CD14-positive monocyte (primary cell): ENCODE measurements at regions not wholly inside any gene's neighbourhood (a gene's known extent, or its start where the extent isn't known, plus 50 kb on each side); places are given as distances from the start of the nearest gene placed in this dataset.

Experiments
- DNase-seq, 3 donors: peaks; one replicate each; pipeline ENCODE4 v3.0.0-alpha.2; 2011 to 2022
- H2AFZ ChIP-seq: 2 replicates; pipeline ENCODE4 v1.6.0; 2012; ENCODE audit warnings: mild to moderate bottlenecking, low read depth, low read length, inconsistent platforms; ENCODE audit not compliant: insufficient read depth, poor library complexity, severe bottlenecking
- H3K27ac ChIP-seq, 2 donors: 1 replicate in 1 of 2; 2 replicates in 1 of 2; pipeline ENCODE4 v1.5.1; 2012 to 2013; ENCODE audit warnings: low read length in 2 of 2, control low read depth in 1 of 2, inconsistent platforms in 1 of 2, low read depth in 1 of 2, mild to moderate bottlenecking in 1 of 2
- H3K27me3 ChIP-seq, 2 donors: one replicate each; pipeline versions ENCODE4 v1.6.0 to v1.6.1; 2011 to 2013; ENCODE audit warnings: low read length in 2 of 2; ENCODE audit not compliant: control insufficient read depth in 2 of 2, insufficient read depth in 2 of 2
- H3K36me3 ChIP-seq, 2 donors: replicated peaks in 1 of 2; 1 replicate in 1 of 2; 2 replicates in 1 of 2; pipeline versions ENCODE4 v1.5.1 to v1.6.1; 2012 to 2013; ENCODE audit warnings: low read length in 2 of 2, control low read depth in 1 of 2, inconsistent platforms in 1 of 2, mild to moderate bottlenecking in 1 of 2; ENCODE audit not compliant: insufficient read depth in 2 of 2, control insufficient read depth in 1 of 2
- H3K4me1 ChIP-seq, 2 donors: 1 replicate in 1 of 2; 2 replicates in 1 of 2; pipeline versions ENCODE4 v1.5.1 to v1.6.1; 2012 to 2013; ENCODE audit warnings: low read length in 2 of 2, control low read depth in 1 of 2, inconsistent platforms in 1 of 2, mild to moderate bottlenecking in 1 of 2, moderate library complexity in 1 of 2; ENCODE audit not compliant: insufficient read depth in 2 of 2, control insufficient read depth in 1 of 2
- H3K4me2 ChIP-seq: replicated peaks from 2 replicates; pipeline ENCODE3; 2012; ENCODE audit warnings: low read length, moderate library complexity, mild to moderate bottlenecking; ENCODE audit not compliant: poor library complexity, severe bottlenecking; ENCODE audit errors: extremely low read depth
- H3K4me3 ChIP-seq, 3 experiments: fragments of 200-600 bp in 1 of 3; sonication (generic) in 1 of 3; replicated peaks in 1 of 3; 1 replicate in 2 of 3; 2 replicates in 1 of 3; pipeline ENCODE4 v1.5.1; 2011 to 2013; ENCODE audit warnings: low read length in 3 of 3, mild to moderate bottlenecking in 3 of 3, control low read depth in 2 of 3, low read depth in 2 of 3, inconsistent platforms in 1 of 3, moderate library complexity in 1 of 3
- H3K79me2 ChIP-seq: 2 replicates; pipeline ENCODE4 v1.6.0; 2012; ENCODE audit warnings: mild to moderate bottlenecking, control low read depth, inconsistent platforms, low read length, moderate library complexity; ENCODE audit not compliant: insufficient read depth
- H3K9ac ChIP-seq: 2 replicates; pipeline ENCODE4 v1.6.0; 2017; ENCODE audit warnings: low read length, mild to moderate bottlenecking; ENCODE audit not compliant: insufficient read depth, poor library complexity, severe bottlenecking
- H3K9me3 ChIP-seq, 2 donors: replicated peaks in 1 of 2; 1 replicate in 1 of 2; 2 replicates in 1 of 2; pipeline versions ENCODE4 v1.5.1 to v1.6.1; 2012 to 2013; ENCODE audit warnings: low read length in 2 of 2, control low read depth in 1 of 2; ENCODE audit not compliant: control insufficient read depth in 1 of 2, insufficient read depth in 1 of 2
- H4K20me1 ChIP-seq: 2 replicates; pipeline ENCODE4 v1.6.0; 2012; ENCODE audit warnings: mild to moderate bottlenecking, low read length, control low read depth, moderate library complexity; ENCODE audit not compliant: insufficient read depth
- H3K27ac Mint-ChIP-seq, 7 donors: one replicate each; pipeline ENCODE4 v1.8.0; 2020; ENCODE audit warnings: mild to moderate bottlenecking in 7 of 7, mixed read lengths in 7 of 7, moderate library complexity in 6 of 7, inconsistent platforms in 2 of 7
- H3K27me3 Mint-ChIP-seq, 3 donors: one replicate each; pipeline ENCODE4 v1.8.0; 2021 to 2022; ENCODE audit warnings: low read depth in 3 of 3, mild to moderate bottlenecking in 3 of 3, mixed read lengths in 3 of 3, moderate library complexity in 3 of 3, inconsistent platforms in 1 of 3
- H3K36me3 Mint-ChIP-seq, 2 donors: one replicate each; pipeline ENCODE4 v1.8.0; 2020; ENCODE audit warnings: mixed read lengths in 2 of 2, inconsistent platforms in 1 of 2, mild to moderate bottlenecking in 1 of 2
- H3K4me1 Mint-ChIP-seq: one replicate; pipeline ENCODE4 v1.8.0; 2020; ENCODE audit warnings: mild to moderate bottlenecking, mixed read lengths
- H3K4me3 Mint-ChIP-seq, 2 donors: one replicate each; pipeline ENCODE4 v1.8.0; 2020; ENCODE audit warnings: mild to moderate bottlenecking in 2 of 2, mixed read lengths in 2 of 2, moderate library complexity in 1 of 2
- H3K9me3 Mint-ChIP-seq, 7 donors: one replicate each; pipeline ENCODE4 v1.8.0; 2020 to 2022; ENCODE audit warnings: mixed read lengths in 7 of 7, mild to moderate bottlenecking in 6 of 7, moderate library complexity in 6 of 7, inconsistent platforms in 2 of 7
- CTCF ChIP-seq: fragments of 200-600 bp; IDR thresholded peaks from one replicate; pipeline ENCODE4 v1.8.0; 2022; ENCODE audit warnings: antibody characterized with exemption, mild to moderate bottlenecking
- WGBS: methylation state at CpG from one replicate; pipeline ENCODE4 v1.1.5; 2013; ENCODE audit warnings: missing lambda C conversion rate; ENCODE audit not compliant: insufficient coverage; 5-methylcytosine and 5-hydroxymethylcytosine counted together
- intact Hi-C, 2 donors: fragments of 100-400 bp; cut with micrococcal nuclease; formaldehyde crosslinking; loops; one replicate each; pipeline versions ENCODE4 v1.15.0 to v1.15.1; 2023

DNA sequence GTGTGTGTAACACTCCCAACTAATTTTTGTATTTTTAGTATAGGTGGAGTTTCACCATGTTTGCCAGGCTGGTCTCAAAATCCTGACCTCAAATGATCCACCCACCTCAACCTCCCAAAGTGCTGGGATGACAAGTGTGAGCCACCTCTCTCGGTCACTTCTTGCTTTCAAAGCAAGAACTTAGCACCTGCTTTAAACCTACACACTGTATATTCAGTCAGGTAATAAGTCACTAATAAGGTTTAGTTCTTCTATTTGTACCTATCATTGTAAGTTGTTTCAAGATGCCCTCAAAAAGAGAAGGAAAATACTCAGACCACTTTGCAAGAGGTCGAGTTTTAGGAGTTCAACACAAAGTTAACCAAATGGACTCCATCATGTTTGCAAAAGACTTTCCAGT, 431.3 kb downstream of the MRPL39 start:
- H3K4me1 ChIP-seq, result peaks cover 4 to 8% of the 10 kb centered on the region in 2 donors
- H3K4me1 Mint-ChIP-seq, result peaks cover 12% of the 10 kb centered on the region
- H3K27me3 Mint-ChIP-seq, result peaks cover 0 to 1% (median 0%) of the 10 kb centered on the region in 3 donors
- no peaks in the 10 kb centered on the region for H3K36me3 ChIP-seq
- intact Hi-C loops, result no loop called here
- H3K4me2 ChIP-seq, result no peak overlapping the region
- no peaks in the 10 kb centered on the region for H3K27me3 ChIP-seq
- no peaks in the 10 kb centered on the region for H3K9me3 ChIP-seq
- no peak overlapping the region for H3K9ac ChIP-seq
- no peak overlapping the region for H3K27ac Mint-ChIP-seq
- no peaks in the 10 kb centered on the region for H4K20me1 ChIP-seq
- H3K9me3 Mint-ChIP-seq, result peaks cover 0 to 15% (median 8%) of the 10 kb centered on the region in 7 donors
- no peak overlapping the region for H3K4me3 Mint-ChIP-seq
- no peak for DNase-seq
- H2AFZ ChIP-seq, result no peak overlapping the region
- H3K36me3 Mint-ChIP-seq, result no peaks in the 10 kb centered on the region
- WGBS, result no CpG with 5 or more reads among the region's 2 CpGs
- no peak overlapping the region for H3K27ac ChIP-seq
- no peaks in the 10 kb centered on the region for H3K79me2 ChIP-seq
- TF ChIP-seq CTCF, result no peak
- H3K4me3 ChIP-seq, result no peak overlapping the region

DNA sequence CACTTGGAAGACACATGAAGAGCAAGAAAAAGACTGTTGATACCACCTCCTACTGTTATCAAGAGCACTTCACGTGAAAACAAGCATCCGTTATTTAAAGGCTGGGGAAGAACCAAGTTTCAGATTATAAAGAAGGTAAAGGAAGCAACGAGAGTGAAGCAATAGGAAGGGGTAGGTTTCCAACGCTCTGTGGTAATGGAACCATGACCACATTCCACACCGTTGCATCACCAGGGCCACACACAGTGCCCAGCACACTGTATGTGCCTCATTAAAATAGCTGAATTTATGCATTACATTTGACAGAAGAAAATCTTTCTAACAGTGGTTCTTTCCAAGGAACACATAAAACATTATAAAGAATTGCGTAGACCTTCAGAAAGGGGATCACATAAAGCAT, 435.8 kb downstream of the MRPL39 start:
- WGBS, result 40% methylated on average over 1 of the region's 6 CpGs
- no peak overlapping the region for H2AFZ ChIP-seq
- Mint-ChIP-seq H3K27me3 (peaks cover 0 to 1% (median 0%) of the 10 kb centered on the region in 3 donors), H3K27ac (no peak overlapping the region), H3K9me3 (peaks cover 20 to 38% (median 33%) of the 10 kb centered on the region in 7 donors), H3K4me3 (peak overlapping the region in 1 of 2 donors; percentile 67), H3K36me3 (no peaks in the 10 kb centered on the region), H3K4me1 (peaks cover 11% of the 10 kb centered on the region)
- no peaks in the 10 kb centered on the region for H3K79me2 ChIP-seq
- H3K27me3 ChIP-seq, result no peaks in the 10 kb centered on the region
- no peaks in the 10 kb centered on the region for H4K20me1 ChIP-seq
- no peak overlapping the region for H3K27ac ChIP-seq
- peaks cover 22 to 42% of the 10 kb centered on the region in 2 donors for H3K9me3 ChIP-seq
- no peaks in the 10 kb centered on the region for H3K36me3 ChIP-seq
- peak; percentile 9 to 23 (median 16) for DNase-seq
- TF ChIP-seq CTCF, result no peak
- no peak overlapping the region for H3K9ac ChIP-seq
- intact Hi-C loops, result no loop called here
- peak overlapping the region in 1 of 3 experiments; percentile 5 for H3K4me3 ChIP-seq
- H3K4me1 ChIP-seq, result peaks cover 4 to 8% of the 10 kb centered on the region in 2 donors
- peak overlapping the region; percentile 4 for H3K4me2 ChIP-seq
